HG03025 (cell line): ENCODE measurements at regions not wholly inside any gene's neighbourhood (a gene's known extent, or its start where the extent isn't known, plus 50 kb on each side); places are given as distances from the start of the nearest gene placed in this dataset.
"Not testable (repeated sequence)": the region's sequence is repeated elsewhere in the genome, so short reads cannot be mapped to it uniquely, and the experiment has no call there.

Experiments
- ATAC-seq: cut with Tn5 transposase; IDR thresholded peaks from one replicate; pipeline ENCODE4 v1.9.1; 2021; ENCODE audit warnings: mild to moderate bottlenecking, moderate library complexity; ENCODE audit not compliant: unreplicated experiment, low FRiP score

DNA sequence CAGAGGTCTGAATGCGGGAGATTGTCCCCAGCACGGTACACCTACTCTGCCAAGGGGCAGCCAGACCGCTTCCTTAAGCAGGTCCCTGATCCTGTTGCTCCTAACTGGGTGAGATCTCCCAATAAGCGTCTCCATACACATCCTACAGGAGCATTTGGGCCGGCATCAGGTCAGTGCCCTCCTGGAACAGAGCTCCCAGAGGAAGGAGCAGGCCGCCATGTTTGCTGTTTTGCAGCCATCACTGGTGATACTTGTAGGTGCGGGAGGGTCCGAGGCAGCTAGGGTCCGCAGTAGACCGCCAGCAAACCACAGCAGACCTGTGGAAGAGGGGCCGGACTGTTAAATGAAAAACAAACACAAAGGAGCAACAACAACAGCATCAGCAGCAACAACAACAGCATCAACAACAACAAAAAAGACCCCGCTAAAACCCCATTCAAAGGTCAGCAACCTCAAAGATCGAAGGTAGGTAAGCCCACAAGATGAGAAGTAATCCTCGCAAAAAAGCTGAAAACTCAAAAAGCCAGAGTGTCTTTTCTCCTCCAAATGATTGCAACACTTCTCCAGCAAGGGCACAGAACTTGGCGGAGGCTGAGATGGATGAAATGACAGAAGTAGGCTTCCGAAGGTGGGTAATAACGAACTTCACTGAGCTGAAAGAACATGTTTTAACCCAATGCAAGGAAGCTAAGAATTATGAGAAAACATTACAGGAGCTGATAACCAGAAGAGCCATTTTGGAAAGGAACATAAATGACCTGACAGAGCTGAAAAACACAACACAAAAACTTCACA is 79.0 kb upstream of the CDH7 start:
- no peak for ATAC-seq

- ATAC-seq = not testable (repeated sequence)
Observed at GRCh38 chr18:65670145-65670544, 80.7 kb upstream of the CDH7 start.

DNA sequence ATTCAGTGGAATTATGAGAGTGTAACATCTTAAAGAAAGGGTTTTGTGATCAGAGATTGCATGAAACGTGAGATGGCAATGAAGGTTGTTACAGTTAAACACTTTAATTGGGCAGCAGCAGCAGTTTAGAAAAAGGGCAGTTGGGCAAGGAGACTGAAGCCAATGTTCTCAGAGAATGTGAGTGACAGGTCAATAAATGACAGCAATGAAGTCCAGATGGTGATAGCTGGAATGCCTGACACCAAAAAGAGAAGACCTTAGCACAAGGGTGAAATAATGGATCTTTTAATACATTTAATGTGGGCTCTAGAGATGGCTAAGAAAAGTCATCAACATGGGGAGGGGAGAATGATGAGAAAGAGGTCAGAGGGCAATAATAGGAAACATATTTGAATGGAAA is 89.4 kb upstream of the CDH7 start:
- ATAC-seq = no peak

GRCh38 chr18:65659912-65660311 is 90.9 kb upstream of the CDH7 start:
- no peak for ATAC-seq

- ATAC-seq = no peak
Observed at GRCh38 chr18:65659312-65659711, 91.5 kb upstream of the CDH7 start.

DNA sequence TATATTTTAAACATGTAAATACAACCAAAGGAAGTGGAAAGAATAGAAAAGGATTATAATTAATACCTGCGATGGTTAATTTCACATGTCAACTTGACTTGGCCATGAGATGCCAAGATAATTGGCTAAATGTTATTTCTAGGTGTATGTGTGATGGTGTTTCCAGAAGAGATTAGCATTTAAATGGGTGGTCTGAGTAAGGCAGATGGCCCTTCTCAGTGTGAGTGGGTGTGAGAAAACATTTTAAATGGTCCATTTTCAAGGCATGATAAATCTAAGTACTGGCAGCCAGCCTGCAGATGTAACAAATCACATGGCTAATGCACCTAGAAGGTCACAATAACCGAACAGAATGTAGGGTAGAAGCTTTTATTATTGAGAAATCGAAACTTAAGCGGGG is 99.6 kb upstream of the CDH7 start:
- no peak for ATAC-seq

GRCh38 chr18:65632236-65632635 is 118.6 kb upstream of the CDH7 start:
- ATAC-seq = no peak

GRCh38 chr18:65631766-65632165 is 119.0 kb upstream of the CDH7 start:
- ATAC-seq = no peak

DNA sequence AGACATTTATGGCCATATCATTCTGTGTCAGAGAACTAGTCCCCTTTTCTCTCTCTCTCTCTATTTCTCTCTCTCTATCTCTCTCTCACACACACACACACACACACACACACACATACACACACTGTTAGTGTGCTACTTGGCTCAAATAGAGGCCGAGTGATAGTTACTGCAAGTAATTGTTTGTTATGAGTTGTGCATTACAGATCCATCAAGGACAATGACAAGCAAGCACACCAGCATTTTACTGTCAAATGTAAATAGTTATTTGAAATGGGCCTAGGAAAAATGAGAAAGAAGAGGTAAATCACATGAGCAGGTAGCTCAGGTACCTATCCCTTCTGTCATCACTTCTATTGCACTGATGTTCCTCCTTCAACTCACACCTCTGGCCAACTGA is 122.4 kb upstream of the CDH7 start:
- ATAC-seq = no peak

DNA sequence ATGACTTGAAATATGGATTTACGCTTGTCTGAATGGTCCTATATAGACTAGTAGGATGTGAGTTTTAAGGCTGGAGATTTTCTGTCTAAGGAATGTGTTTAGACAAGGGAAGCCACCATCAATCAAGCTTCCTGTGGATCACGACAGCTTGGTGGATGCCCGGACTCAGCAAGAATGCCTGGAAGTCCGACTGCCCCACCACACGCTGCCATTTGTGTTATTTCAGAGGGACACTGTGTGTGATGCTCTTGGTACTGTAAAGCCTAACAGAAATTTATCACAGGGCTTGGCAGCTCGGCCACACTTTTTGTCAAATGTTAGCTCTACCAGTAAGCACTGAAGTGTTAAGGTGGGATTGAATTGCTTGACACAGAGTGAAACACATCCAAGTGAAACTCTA is 127.1 kb upstream of the CDH7 start:
- ATAC-seq = no peak

GRCh38 chr18:65622436-65622835 is 128.4 kb upstream of the CDH7 start:
- no peak for ATAC-seq

GRCh38 chr18:65620076-65620696 is 130.6 kb upstream of the CDH7 start:
- ATAC-seq = no peak

DNA sequence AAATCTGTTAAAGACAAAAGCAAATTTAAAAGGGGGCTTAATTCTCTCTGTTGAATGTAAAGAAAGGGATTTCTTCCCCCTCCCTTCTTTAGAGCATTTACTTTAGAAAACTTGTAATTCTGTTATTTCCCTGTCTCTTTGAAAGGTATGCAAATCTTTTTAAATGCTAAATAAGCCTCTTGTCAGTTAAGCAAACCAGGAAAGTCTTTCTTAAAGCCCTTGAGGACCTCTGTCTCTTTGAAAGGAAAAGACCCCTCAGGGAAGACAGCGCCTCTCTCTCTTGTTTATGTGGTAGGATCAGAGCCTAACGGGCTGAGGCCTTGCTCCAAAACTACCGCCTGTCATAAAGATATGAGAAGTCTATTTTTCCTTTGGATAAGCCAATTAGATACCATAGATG is 139.9 kb upstream of the CDH7 start:
- ATAC-seq = no peak

GRCh38 chr18:65608471-65608870 is 142.3 kb upstream of the CDH7 start:
- ATAC-seq = no peak

DNA sequence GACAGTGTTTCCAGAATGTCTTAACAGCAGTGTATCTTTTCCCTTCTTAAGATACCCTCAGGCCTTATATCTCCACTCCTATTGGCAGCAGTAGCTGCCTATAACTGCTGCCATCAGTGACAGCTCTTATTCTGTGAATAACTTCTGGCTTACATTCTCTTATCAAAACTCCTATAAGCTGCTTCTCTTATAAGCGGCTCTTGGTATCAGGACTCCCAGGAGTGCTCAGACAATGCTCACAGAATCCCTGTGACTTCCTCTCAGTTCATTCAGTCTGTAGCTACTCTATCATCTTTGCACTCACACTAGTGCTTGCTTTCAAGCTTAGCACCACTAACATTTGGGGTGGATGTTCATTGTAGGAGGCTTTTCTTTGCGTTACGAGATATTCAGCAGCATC is 143.7 kb upstream of the CDH7 start:
- no peak for ATAC-seq

DNA sequence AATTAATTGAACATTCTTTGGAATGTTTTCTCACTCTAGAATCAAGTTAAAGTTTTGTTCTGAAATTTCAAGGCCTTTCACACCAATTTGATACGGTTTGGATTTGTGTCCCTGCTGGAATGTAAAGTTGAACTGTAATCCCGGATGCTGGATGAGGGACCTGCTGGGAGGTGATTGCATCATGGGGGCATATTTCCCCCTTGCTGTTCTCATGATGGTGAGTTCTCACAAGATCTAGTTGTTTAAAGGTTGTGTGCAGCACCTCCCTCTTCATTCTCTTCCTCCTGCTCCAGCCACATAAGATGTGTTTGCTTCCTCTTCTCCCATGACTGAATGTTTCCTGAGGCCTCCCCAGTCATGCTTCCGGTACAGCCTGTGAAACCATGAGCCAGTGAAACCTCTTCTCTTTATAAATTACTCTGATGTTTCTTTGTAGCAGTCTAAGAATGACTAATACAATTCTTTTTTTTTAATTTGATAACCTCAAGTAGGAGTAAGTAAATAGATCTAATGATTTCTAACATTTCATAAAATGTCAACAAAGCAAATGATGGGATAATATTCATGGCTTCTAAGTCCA is 144.2 kb upstream of the CDH7 start:
- ATAC-seq = no peak

DNA sequence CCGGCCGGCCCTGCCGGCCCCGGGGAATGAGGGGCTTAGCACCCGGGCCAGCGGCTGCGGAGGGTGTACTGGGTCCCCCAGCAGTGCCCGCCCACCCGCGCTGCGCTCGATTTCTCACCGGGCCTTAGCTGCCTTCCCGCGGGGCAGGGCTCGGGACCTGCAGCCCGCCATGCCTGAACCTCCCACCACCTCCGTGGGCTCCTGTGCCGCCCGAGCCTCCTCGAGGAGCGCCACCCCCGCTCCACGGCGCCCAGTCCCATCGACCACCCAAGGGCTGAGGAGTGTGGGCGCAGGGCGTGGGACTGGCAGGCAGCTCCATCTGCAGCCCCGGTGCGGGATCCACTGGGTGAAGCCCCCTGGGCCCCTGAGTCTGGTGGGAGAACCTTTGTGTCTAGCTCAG is 145.5 kb upstream of the CDH7 start:
- ATAC-seq = not testable (repeated sequence)

GRCh38 chr18:65601775-65602174 is 149.0 kb upstream of the CDH7 start:
- no peak for ATAC-seq

DNA sequence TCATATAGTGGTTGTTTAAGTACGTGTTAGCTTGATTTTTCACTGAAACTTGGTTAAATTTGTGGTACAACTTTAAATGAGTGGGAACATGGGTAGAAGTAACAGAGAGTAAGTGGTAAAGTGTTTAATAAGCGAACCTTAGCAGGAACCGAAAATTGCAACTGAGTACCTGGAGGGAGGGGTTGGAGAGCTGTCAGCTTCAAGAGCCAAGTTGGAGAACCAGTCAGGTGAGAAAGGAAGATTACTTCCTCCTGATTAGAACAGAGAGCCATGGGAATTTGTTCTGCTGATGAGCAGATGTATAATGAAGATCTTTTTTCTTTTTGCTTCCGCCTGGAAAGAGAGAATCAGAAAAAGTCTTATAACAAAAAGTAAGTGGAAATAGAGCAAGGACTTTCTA is 158.4 kb upstream of the CDH7 start:
- no peak for ATAC-seq

GRCh38 chr18:65587491-65587890 is 163.3 kb upstream of the CDH7 start:
- ATAC-seq = no peak

DNA sequence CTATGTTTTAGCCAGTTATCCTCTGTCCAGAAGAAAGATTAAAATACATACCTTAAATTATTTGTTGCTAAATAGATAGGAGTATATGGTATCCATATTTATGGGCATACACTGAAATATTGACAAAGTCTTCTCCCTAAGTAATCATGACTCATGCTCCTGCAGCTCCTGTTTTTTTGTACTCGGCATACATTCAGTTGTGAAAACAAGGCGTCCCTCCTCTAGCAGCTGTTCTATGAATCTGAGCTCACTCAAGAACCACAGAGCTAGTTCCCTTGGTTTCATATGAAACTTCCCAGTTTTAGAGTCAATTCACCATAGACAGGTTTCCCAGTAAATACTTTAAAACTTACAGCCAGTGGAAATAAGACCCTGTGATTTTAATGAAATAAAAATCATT is 168.7 kb upstream of the CDH7 start:
- ATAC-seq = not testable (repeated sequence)

DNA sequence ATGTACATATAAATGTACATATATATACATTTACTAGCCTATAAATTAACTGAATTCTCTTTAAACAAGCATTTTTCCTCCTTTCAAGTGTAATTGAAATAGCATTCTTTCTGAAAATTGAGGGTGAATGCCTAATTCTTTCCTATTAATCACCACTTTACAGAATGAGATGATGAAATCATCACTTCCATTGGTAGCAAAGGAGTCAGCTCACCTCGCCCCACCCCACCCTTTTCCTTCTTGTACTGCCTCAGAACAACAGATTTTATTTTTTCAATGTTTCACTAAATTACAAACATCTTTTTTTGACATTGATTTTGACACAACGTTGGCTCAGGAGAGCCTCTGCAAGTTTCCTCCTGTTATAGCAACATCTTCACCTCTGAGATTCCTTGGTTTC is 181.9 kb upstream of the CDH7 start:
- no peak for ATAC-seq
